ENCODE measurements at regions not wholly inside any gene's neighbourhood (a gene's known extent, or its start where the extent isn't known, plus 50 kb on each side); places are given as distances from the start of the nearest gene placed in this dataset.

DNA sequence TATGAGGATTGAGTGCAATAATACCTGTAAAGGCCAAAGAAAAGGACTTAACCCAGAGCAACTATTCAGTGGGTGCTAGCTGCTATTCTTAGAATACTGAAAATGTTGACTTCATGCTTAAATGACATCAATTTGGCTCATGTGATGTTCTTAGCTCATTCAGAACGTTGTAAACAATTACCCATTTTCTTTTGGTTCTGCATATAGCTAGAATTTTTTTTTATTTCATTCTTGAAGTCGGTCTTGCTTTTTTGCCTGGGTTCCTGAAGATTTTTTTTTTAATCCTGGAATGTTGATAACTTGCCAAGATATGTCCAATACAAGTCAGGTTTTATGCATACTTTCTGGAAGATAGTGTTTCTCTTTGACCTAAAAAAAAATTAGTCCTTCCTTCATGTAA is 772.0 kb downstream of the LTN1 start:
- TF ChIP-seq EZH2 (IDR thresholded peaks at IDR 0.05; ENCODE audit: insufficient read depth, poor library complexity, severe bottlenecking) (no peak), EZH2phosphoT487 (IDR thresholded peaks at IDR 0.05; ENCODE audit: insufficient read depth, low read depth) (no peak)

Data from GM23248 (cell line).